ENCODE measurements at regions not wholly inside any gene's neighbourhood (a gene's known extent, or its start where the extent isn't known, plus 50 kb on each side); places are given as distances from the start of the nearest gene placed in this dataset.
A peak's percentile ranks its signal among the peaks of the same experiment; 100 is the strongest.

DNA sequence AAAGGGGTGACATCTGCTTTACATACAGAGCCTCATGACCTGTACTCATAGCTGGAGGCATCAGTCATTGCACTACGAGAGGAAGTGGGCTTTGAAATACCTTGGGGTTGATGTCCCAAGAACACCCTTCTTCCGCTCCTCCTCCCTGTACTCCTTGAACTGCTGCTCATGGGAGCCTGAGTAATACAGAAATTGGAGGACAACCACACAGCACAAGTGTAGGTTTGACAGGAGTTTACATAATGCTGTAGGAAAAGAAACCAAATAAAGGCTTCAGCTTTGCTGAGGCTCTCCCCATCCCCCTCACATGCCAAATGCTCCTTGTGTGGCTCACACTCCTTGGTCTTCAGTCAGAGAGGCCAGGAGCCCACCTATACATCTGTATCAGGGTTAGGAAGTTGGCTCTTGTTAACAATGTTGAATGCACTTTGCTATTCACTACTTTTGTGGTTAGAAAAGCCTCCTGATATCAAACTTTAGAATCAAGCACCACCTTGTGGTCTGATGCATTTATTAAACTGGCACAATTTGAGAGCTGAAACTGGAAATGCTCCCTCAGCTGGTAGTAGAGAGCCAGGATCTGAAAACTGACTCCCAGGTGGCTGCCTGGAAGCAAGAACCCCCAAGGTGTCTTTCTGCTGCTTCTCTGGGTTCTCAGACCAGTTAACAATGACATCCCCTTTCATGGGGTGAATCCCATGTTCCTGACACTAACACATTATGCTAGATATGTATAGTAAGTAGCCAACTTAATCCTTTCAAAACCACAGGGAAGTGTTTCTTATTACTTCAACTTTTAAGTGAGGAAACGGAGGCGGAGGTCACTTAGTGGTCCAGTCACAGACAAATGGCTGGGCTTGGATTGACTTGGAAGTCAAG lies 56.2 kb upstream of the EDN1 start:
- TF ChIP-seq, protein P1, sequence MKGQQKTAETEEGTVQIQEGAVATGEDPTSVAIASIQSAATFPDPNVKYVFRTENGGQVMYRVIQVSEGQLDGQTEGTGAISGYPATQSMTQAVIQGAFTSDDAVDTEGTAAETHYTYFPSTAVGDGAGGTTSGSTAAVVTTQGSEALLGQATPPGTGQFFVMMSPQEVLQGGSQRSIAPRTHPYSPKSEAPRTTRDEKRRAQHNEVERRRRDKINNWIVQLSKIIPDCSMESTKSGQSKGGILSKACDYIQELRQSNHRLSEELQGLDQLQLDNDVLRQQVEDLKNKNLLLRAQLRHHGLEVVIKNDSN (IDR thresholded peaks at IDR 0.05): no peak
- TF ChIP-seq TCF12 (IDR thresholded peaks at IDR 0.05; ENCODE audit: low read depth) (no peak), EGR1 (IDR thresholded peaks at IDR 0.05) (no peak), FOXM1 (IDR thresholded peaks at IDR 0.05; ENCODE audit: borderline replicate concordance, low read depth) (no peak), RAD21 (IDR thresholded peaks at IDR 0.05; ENCODE audit: low read depth) (peak; percentile 88), ZBTB7A (IDR thresholded peaks at IDR 0.05; ENCODE audit: low read depth) (no peak)
- TF ChIP-seq, protein P2, sequence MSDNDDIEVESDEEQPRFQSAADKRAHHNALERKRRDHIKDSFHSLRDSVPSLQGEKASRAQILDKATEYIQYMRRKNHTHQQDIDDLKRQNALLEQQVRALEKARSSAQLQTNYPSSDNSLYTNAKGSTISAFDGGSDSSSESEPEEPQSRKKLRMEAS (IDR thresholded peaks at IDR 0.05): no peak

DNA sequence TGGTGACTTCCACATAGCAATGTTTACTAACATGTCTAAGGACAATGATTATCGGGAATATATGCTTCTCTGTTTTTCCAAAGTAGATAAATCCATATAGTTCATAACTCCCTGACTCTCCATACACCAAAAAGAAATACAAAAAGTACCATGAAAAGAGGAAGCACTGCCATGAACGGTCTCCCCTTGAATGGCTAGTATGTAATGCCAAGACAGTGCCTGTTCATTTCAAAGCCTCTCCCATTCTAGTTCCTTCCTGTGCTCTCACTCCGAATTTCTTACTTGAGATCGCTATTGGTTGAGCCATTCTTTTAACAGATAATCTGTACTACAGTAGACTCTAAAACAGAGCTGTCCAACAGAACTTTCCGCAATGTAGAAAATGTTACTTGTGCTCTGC lies 54.8 kb upstream of the EDN1 start:
- TF ChIP-seq, protein P3, sequence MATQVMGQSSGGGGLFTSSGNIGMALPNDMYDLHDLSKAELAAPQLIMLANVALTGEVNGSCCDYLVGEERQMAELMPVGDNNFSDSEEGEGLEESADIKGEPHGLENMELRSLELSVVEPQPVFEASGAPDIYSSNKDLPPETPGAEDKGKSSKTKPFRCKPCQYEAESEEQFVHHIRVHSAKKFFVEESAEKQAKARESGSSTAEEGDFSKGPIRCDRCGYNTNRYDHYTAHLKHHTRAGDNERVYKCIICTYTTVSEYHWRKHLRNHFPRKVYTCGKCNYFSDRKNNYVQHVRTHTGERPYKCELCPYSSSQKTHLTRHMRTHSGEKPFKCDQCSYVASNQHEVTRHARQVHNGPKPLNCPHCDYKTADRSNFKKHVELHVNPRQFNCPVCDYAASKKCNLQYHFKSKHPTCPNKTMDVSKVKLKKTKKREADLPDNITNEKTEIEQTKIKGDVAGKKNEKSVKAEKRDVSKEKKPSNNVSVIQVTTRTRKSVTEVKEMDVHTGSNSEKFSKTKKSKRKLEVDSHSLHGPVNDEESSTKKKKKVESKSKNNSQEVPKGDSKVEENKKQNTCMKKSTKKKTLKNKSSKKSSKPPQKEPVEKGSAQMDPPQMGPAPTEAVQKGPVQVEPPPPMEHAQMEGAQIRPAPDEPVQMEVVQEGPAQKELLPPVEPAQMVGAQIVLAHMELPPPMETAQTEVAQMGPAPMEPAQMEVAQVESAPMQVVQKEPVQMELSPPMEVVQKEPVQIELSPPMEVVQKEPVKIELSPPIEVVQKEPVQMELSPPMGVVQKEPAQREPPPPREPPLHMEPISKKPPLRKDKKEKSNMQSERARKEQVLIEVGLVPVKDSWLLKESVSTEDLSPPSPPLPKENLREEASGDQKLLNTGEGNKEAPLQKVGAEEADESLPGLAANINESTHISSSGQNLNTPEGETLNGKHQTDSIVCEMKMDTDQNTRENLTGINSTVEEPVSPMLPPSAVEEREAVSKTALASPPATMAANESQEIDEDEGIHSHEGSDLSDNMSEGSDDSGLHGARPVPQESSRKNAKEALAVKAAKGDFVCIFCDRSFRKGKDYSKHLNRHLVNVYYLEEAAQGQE (IDR thresholded peaks at IDR 0.05; ENCODE audit: low read depth): no peak
- no peak for TF ChIP-seq RAD21 (IDR thresholded peaks at IDR 0.05; ENCODE audit: low read depth)

DNA sequence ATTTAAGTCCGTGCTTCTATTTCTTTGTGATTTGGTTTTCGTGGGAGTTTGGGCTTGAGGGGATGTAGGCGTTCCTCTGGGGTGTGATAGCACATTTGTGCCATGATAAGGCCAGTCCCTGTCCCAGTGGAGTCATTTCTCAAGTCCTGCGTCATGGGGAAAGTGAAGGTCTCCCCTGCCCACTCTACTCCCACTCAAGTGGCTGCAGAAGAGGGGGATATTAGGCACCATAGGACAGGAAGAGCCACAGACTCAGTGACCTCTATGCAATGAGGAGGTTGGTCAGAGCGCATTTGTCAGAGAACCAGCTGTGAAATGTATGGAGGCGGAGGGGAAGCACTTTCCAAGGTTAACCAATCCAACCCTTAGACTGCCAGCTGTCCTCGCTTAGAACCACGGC lies 51.9 kb upstream of the EDN1 start:
- TF ChIP-seq RAD21 (IDR thresholded peaks at IDR 0.05; ENCODE audit: low read depth) (no peak), CEBPB (IDR thresholded peaks at IDR 0.05) (no peak), TAF1 (IDR thresholded peaks at IDR 0.05; ENCODE audit: low read depth) (no peak), TEAD4 (IDR thresholded peaks at IDR 0.05) (no peak), FOXM1 (IDR thresholded peaks at IDR 0.05; ENCODE audit: borderline replicate concordance, low read depth) (no peak), YY1 (IDR thresholded peaks at IDR 0.05; ENCODE audit: low read depth) (no peak), ZBTB7A (IDR thresholded peaks at IDR 0.05; ENCODE audit: low read depth) (no peak)
- TF ChIP-seq, protein P2 (IDR thresholded peaks at IDR 0.05): no peak
- TF ChIP-seq, protein P1 (IDR thresholded peaks at IDR 0.05): no peak

Data from Ishikawa (cell line).